Sigmoid colon (tissue), 6 donors: ENCODE measurements at regions not wholly inside any gene's neighbourhood (a gene's known extent, or its start where the extent isn't known, plus 50 kb on each side); places are given as distances from the start of the nearest gene placed in this dataset.

Experiments used
- DNase-seq: peaks from one replicate; pipeline ENCODE4 v3.0.0-alpha.2; 2019
- H3K27ac ChIP-seq, 4 donors: fragments of 200-600 bp; sonication (generic); one replicate each; pipeline ENCODE4 v1.5.1; 2016 to 2019; ENCODE audit warnings: mild to moderate bottlenecking in 1 of 4
- H3K27me3 ChIP-seq, 3 donors: fragments of 200-600 bp; sonication (generic); one replicate each; pipeline ENCODE4 v1.5.1; 2019; ENCODE audit warnings: mild to moderate bottlenecking in 1 of 3
- H3K36me3 ChIP-seq, 4 donors: fragments of 200-600 bp; sonication (generic); one replicate each; pipeline ENCODE4 v1.5.1; 2016 to 2019
- H3K4me1 ChIP-seq, 4 donors: fragments of 200-600 bp; sonication (generic); one replicate each; pipeline ENCODE4 v1.5.1; 2017 to 2019
- H3K4me3 ChIP-seq, 4 donors: fragments of 200-600 bp; sonication (generic); one replicate each; pipeline ENCODE4 v1.5.1; 2017 to 2019; ENCODE audit warnings: mild to moderate bottlenecking in 2 of 4, moderate library complexity in 1 of 4
- H3K9me3 ChIP-seq, 4 donors: fragments of 200-600 bp in 3 of 4; sonication (generic) in 3 of 4; one replicate each; pipeline versions ENCODE4 v1.5.1 to v1.6.1; 2013 to 2019
- EP300 ChIP-seq, 4 donors: sonication (generic); formaldehyde crosslinking; IDR thresholded peaks; one replicate each; pipeline ENCODE4 v1.6.1; 2017; ENCODE audit warnings: antibody characterized with exemption in 4 of 4
- POLR2A ChIP-seq, 2 donors: fragments of 450-650 bp; IDR thresholded peaks; one replicate each; pipeline ENCODE4 v1.6.1; 2016; ENCODE audit warnings: antibody characterized with exemption in 2 of 2, mild to moderate bottlenecking in 2 of 2, moderate library complexity in 2 of 2
- POLR2AphosphoS5 ChIP-seq, 4 donors: sonication (generic); formaldehyde crosslinking; IDR thresholded peaks; one replicate each; pipeline ENCODE4 v1.6.1; 2017; ENCODE audit warnings: antibody characterized with exemption in 4 of 4
- WGBS, 2 donors: extraction: QIAGEN DNeasy Blood & Tissue Kit; methylation state at CpG; one replicate each; pipeline ENCODE4 v1.1.7; 2013; 5-methylcytosine and 5-hydroxymethylcytosine counted together
- intact Hi-C: fragments of 100-400 bp; cut with DNase I; formaldehyde crosslinking; loops from one replicate; pipeline ENCODE4 v1.15.1; 2023
- TF ChIP-seq, protein P1 (sequence below), 4 experiments: fragments of 450-650 bp in 3 of 4; fragments of 200-600 bp in 1 of 4; IDR thresholded peaks; one replicate each; pipeline ENCODE4 v1.5.1; 2016 to 2019; ENCODE audit warnings: antibody characterized with exemption in 4 of 4, mild to moderate bottlenecking in 3 of 4, moderate library complexity in 2 of 4
- donor health status: healthy with polysubstance abuse.
- donor health status: healthy.

DNA sequence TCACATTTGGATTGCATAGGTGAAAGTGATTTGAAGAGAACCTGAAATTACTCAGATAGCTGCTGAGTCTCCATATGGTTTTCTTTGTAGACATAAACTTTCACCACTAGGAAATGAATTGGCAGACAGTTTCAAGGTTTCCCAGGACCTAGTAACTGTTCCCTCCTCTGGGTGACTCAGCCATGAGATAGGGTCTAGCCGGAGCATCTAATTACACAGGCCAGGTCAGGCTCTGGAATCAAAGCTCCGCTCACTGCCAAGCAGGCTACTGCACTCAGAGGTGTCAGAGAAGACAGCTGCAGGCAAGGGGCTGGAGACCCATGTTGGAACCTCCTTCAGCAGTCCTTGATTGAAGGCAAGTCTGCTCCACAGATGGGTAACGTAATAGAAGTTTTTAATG lies 429.2 kb downstream of the TNS1 start:
- intact Hi-C loops, result no loop called here
- H3K27me3 ChIP-seq, result no peaks in the 10 kb centered on the region
- no peak overlapping the region for H3K27ac ChIP-seq
- peaks cover 0 to 4% (median 0%) of the 10 kb centered on the region in 4 donors for H3K4me1 ChIP-seq
- peaks cover 0 to 3% (median 0%) of the 10 kb centered on the region in 4 donors for H3K36me3 ChIP-seq
- WGBS, 2 donors, result 77 to 88% methylated on average over 3 of the region's 3 CpGs
- no peaks in the 10 kb centered on the region for H3K9me3 ChIP-seq
- TF ChIP-seq, protein P1, sequence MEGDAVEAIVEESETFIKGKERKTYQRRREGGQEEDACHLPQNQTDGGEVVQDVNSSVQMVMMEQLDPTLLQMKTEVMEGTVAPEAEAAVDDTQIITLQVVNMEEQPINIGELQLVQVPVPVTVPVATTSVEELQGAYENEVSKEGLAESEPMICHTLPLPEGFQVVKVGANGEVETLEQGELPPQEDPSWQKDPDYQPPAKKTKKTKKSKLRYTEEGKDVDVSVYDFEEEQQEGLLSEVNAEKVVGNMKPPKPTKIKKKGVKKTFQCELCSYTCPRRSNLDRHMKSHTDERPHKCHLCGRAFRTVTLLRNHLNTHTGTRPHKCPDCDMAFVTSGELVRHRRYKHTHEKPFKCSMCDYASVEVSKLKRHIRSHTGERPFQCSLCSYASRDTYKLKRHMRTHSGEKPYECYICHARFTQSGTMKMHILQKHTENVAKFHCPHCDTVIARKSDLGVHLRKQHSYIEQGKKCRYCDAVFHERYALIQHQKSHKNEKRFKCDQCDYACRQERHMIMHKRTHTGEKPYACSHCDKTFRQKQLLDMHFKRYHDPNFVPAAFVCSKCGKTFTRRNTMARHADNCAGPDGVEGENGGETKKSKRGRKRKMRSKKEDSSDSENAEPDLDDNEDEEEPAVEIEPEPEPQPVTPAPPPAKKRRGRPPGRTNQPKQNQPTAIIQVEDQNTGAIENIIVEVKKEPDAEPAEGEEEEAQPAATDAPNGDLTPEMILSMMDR (IDR thresholded peaks at IDR 0.05), result no peak
- TF ChIP-seq POLR2A (IDR thresholded peaks at IDR 0.05) (no peak), POLR2AphosphoS5 (IDR thresholded peaks at IDR 0.05) (no peak), EP300 (IDR thresholded peaks at IDR 0.05) (no peak)
- no peak for DNase-seq
- no peak overlapping the region for H3K4me3 ChIP-seq

DNA sequence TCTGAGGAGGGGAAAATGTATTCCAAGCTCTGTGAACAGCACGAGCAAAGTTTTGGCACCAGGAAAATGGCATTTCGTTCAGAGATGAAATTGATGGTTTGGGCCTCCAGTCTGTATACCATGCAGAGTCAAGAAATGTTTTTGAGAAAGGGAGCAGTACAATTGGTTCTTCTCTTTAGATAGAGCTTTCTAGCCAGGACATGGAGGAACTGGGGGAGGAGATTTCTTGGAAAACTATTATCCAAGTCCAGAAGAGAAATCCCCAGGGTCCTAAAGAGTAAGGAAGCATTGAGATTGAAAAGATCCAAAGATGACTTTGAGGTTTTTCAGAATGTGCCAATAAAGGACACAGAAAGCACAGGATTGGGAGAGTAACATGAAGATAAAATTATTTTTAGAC lies 432.4 kb downstream of the TNS1 start:
- no peaks in the 10 kb centered on the region for H3K27me3 ChIP-seq
- TF ChIP-seq EP300 (IDR thresholded peaks at IDR 0.05) (no peak), POLR2AphosphoS5 (IDR thresholded peaks at IDR 0.05) (no peak), POLR2A (IDR thresholded peaks at IDR 0.05) (no peak)
- TF ChIP-seq, protein P1 (IDR thresholded peaks at IDR 0.05), result no peak
- no peak overlapping the region for H3K4me3 ChIP-seq
- H3K4me1 ChIP-seq, result no peaks in the 10 kb centered on the region
- H3K9me3 ChIP-seq, result no peaks in the 10 kb centered on the region
- H3K27ac ChIP-seq, result no peak overlapping the region
- intact Hi-C loops, result no loop called here
- WGBS, 2 donors, result 68 to 83% methylated on average over 2 of the region's 2 CpGs
- peaks cover 0 to 3% (median 0%) of the 10 kb centered on the region in 4 donors for H3K36me3 ChIP-seq
- DNase-seq, result no peak

DNA sequence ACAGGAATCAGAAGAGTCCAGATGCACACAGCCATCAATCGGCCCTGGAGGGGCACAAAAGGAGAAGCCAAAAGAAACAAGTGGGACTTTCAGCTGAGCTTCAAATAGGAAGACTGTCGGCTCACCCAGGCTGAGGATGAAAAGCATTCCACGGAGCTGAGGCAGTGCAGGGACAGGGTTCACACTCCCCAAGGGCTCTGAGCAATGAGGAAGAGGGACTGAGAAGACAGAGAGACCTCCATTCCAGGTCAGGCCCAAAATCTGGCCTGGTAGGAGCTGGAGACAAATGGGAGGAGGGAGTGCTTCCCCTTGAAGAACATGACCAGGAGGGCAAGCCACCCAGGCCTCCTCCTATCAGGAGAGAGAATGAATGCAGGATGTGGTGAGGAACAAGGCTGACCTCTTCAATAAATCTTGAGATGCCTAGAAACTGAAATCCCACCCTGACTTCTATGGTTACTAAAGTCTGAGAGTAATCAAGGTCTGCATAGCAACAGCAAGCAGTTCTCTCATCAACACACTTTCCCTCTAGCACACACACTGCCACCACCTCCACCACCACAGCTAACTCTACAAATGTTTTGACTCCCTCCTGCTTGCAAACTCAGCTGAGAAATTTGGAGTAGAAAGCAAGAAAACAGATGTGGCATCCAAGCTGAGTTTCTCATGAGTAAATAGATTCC lies 434.4 kb downstream of the TNS1 start:
- no peak overlapping the region for H3K27ac ChIP-seq
- no peaks in the 10 kb centered on the region for H3K27me3 ChIP-seq
- 71 to 84% methylated on average over 3 of the region's 3 CpGs for WGBS, 2 donors
- TF ChIP-seq, protein P1 (IDR thresholded peaks at IDR 0.05), result no peak
- TF ChIP-seq POLR2A (IDR thresholded peaks at IDR 0.05), result no peak
- no peak for TF ChIP-seq EP300 (IDR thresholded peaks at IDR 0.05)
- TF ChIP-seq POLR2AphosphoS5 (IDR thresholded peaks at IDR 0.05), result no peak
- no peak overlapping the region for H3K4me3 ChIP-seq
- intact Hi-C loops, result no loop called here
- peaks cover 0 to 3% (median 0%) of the 10 kb centered on the region in 4 donors for H3K36me3 ChIP-seq
- peaks cover 0 to 8% (median 4%) of the 10 kb centered on the region in 4 donors for H3K4me1 ChIP-seq
- no peak for DNase-seq
- H3K9me3 ChIP-seq, result no peaks in the 10 kb centered on the region

DNA sequence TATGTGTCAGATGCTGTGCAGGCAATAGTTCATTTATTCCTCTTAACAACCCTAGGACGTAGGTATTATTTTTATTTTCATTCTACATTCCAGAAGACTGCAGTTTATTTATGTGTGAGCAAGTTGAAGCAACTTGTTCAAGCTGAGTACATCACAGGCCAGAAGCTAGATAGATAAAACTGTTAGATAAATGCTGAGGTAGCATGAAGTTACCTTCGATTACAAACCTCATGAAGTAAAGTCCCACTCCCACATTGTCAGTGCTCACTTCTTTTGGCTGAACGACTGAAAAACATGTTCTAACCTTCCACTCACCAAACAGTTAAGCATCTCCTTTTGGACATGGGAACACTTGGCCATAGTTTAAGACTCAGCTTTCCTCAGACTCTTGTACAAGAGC lies 439.2 kb downstream of the TNS1 start:
- WGBS, 2 donors, result 75 to 81% methylated on average over 3 of the region's 3 CpGs
- no peak for DNase-seq
- intact Hi-C loops, result no loop called here

More for the DNA sequence above, 439.2 kb downstream of the TNS1 start:
- Histone ChIP-seq H3K4me1 (peaks cover 0 to 22% (median 10%) of the 10 kb centered on the region in 4 donors), H3K27ac (peak overlapping the region in 3 of 4 donors; percentile 42 to 70 (median 49)), H3K9me3 (no peaks in the 10 kb centered on the region), H3K27me3 (no peaks in the 10 kb centered on the region), H3K4me3 (no peak overlapping the region), H3K36me3 (no peaks in the 10 kb centered on the region)
- TF ChIP-seq EP300 (IDR thresholded peaks at IDR 0.05), result no peak
- TF ChIP-seq, protein P1 (IDR thresholded peaks at IDR 0.05), result no peak
- TF ChIP-seq POLR2A (IDR thresholded peaks at IDR 0.05), result no peak
- no peak for TF ChIP-seq POLR2AphosphoS5 (IDR thresholded peaks at IDR 0.05)
